Astrocyte (in vitro differentiated cells and primary cell): ENCODE measurements at regions not wholly inside any gene's neighbourhood (a gene's known extent, or its start where the extent isn't known, plus 50 kb on each side); places are given as distances from the start of the nearest gene placed in this dataset.

ENCODE experiments used
- EZH2 ChIP-seq: IDR thresholded peaks from 2 replicates; pipeline ENCODE4 v1.6.1; 2012; ENCODE audit warnings: mild to moderate bottlenecking, low read length, inconsistent platforms; ENCODE audit not compliant: insufficient read depth
- TF ChIP-seq, protein P1 (sequence below): IDR thresholded peaks from 2 replicates; pipeline ENCODE4 v1.5.1; 2011; ENCODE audit warnings: low read depth, mild to moderate bottlenecking, inconsistent platforms, low read length, moderate library complexity; ENCODE audit not compliant: insufficient read depth

DNA sequence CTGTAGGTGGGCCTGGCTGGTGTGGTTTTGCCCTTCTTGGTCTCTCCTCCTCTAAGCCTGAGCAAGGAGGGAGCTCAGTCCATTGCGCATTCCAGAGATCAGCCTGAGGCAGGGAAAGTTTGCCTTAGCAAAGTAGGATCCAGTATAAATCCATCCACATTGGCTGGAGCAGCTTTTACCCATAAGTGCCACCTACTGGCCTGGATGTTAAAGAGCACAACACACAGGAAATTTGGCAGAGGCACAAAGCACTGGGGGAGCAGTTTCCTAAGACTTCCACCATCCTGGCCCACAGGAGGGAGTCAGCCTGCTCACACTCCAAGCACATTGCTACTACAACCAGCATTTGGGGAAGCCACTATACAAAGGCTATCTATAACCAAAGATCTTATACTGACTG is 1124.2 kb downstream of the SLITRK1 start:
- TF ChIP-seq, protein P1, sequence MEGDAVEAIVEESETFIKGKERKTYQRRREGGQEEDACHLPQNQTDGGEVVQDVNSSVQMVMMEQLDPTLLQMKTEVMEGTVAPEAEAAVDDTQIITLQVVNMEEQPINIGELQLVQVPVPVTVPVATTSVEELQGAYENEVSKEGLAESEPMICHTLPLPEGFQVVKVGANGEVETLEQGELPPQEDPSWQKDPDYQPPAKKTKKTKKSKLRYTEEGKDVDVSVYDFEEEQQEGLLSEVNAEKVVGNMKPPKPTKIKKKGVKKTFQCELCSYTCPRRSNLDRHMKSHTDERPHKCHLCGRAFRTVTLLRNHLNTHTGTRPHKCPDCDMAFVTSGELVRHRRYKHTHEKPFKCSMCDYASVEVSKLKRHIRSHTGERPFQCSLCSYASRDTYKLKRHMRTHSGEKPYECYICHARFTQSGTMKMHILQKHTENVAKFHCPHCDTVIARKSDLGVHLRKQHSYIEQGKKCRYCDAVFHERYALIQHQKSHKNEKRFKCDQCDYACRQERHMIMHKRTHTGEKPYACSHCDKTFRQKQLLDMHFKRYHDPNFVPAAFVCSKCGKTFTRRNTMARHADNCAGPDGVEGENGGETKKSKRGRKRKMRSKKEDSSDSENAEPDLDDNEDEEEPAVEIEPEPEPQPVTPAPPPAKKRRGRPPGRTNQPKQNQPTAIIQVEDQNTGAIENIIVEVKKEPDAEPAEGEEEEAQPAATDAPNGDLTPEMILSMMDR = peak; percentile 18
- no peak for TF ChIP-seq EZH2
